AG04450 (cell line): ENCODE measurements at regions not wholly inside any gene's neighbourhood (a gene's known extent, or its start where the extent isn't known, plus 50 kb on each side); places are given as distances from the start of the nearest gene placed in this dataset.

Source experiments
- CTCF ChIA-PET: fragments of 300-600, 350-600 bp; formaldehyde crosslinking; extraction: SDS; loops from one replicate; lab custom pipeline; 2022; ENCODE audit warnings: antibody characterized with exemption, inconsistent platforms; lab: Charles Lee
- POLR2A ChIA-PET: fragments of 350-600 bp; formaldehyde crosslinking; extraction: SDS; loops from one replicate; lab custom pipeline; 2021; ENCODE audit warnings: antibody characterized with exemption, inconsistent platforms; lab: Yijun Ruan, JAX
- DNase-seq: peaks from one replicate; pipeline ENCODE4 v3.0.0-alpha.2; 2011; ENCODE audit warnings: low read depth, low spot score
- H3K27ac ChIP-seq: one replicate; pipeline ENCODE4 v1.5.1; 2012; ENCODE audit warnings: low read depth, low read length, control low read depth
- H3K27me3 ChIP-seq: one replicate; pipeline ENCODE4 v1.6.0; 2012; ENCODE audit warnings: low read length; ENCODE audit not compliant: control insufficient read depth, insufficient read depth
- H3K4me3 ChIP-seq: 2 replicates; pipeline ENCODE4 v1.5.1; 2011; ENCODE audit warnings: mild to moderate bottlenecking, low read depth, low read length, control low read depth
- H3K9me3 ChIP-seq: 2 replicates; pipeline ENCODE4 v1.5.1; 2012; ENCODE audit warnings: low read length; ENCODE audit not compliant: control insufficient read depth, insufficient read depth
- TF ChIP-seq, protein P1 (sequence below): IDR thresholded peaks from 2 replicates; pipeline ENCODE4 v1.5.1; 2011; ENCODE audit warnings: low read depth, low read length, control low read depth, inconsistent platforms

DNA sequence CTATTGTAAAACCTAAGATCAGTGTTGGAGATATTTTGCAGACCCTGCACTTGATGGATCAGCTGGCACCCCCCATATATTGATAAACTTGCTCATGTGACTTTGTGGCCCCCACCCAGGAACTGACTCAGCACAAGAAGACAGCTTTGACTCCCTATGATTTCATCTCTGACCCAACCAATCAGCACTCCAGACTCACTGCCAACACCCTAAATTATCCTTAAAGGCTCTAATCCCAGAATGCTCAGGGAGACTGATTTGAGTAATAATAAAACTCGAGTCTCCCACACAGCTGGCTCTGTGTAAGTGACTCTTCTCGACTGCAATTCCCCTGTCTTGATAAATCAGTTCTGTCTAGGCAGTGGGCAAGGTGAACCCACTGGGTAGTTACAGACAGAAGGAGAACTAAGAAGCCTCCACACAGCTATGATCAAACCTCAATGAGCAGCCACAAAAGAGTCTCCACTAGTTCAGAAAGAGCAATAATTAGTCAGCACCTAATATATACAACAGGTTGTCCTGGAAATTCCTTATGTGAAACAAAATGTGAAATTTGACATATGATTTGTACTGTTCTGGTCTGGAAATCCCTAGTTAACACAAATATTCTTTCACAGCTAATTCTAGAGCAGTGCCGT lies 52.2 kb downstream of the ACTL7B start:
- Histone ChIP-seq H3K27me3 (peaks cover 2% of the 10 kb centered on the region), H3K27ac (no peak overlapping the region), H3K4me3 (no peak overlapping the region), H3K9me3 (no peaks in the 10 kb centered on the region)
- ChIA-PET CTCF (no interaction called here), POLR2A (no interaction called here)
- TF ChIP-seq, protein P1, sequence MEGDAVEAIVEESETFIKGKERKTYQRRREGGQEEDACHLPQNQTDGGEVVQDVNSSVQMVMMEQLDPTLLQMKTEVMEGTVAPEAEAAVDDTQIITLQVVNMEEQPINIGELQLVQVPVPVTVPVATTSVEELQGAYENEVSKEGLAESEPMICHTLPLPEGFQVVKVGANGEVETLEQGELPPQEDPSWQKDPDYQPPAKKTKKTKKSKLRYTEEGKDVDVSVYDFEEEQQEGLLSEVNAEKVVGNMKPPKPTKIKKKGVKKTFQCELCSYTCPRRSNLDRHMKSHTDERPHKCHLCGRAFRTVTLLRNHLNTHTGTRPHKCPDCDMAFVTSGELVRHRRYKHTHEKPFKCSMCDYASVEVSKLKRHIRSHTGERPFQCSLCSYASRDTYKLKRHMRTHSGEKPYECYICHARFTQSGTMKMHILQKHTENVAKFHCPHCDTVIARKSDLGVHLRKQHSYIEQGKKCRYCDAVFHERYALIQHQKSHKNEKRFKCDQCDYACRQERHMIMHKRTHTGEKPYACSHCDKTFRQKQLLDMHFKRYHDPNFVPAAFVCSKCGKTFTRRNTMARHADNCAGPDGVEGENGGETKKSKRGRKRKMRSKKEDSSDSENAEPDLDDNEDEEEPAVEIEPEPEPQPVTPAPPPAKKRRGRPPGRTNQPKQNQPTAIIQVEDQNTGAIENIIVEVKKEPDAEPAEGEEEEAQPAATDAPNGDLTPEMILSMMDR, result no peak
- DNase-seq, result no peak

DNA sequence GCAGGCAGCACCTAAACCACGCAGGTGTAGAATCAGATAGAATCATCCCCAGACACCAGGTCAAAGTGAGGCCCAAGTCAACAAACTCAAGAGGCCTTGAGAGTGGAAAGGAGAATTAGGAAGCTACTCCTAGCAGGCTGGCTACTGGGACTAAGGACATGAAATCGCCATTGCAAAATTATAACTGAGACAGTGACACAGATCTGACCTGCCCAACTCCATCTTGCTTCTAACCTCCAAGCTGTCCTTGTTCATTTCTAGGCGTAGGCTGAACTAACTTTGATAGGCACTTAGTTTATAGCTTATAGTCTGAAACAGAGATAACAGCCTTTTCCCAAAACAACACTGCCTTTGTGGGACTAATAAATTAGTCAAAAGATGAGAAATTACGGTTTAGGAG lies 52.8 kb downstream of the ACTL7B start:
- H3K4me3 ChIP-seq, result no peak overlapping the region
- POLR2A ChIA-PET, result no interaction called here
- CTCF ChIA-PET, result no interaction called here
- TF ChIP-seq, protein P1, result no peak
- no peak for DNase-seq
- H3K27ac ChIP-seq, result no peak overlapping the region
- no peaks in the 10 kb centered on the region for H3K9me3 ChIP-seq
- peaks cover 2% of the 10 kb centered on the region for H3K27me3 ChIP-seq

DNA sequence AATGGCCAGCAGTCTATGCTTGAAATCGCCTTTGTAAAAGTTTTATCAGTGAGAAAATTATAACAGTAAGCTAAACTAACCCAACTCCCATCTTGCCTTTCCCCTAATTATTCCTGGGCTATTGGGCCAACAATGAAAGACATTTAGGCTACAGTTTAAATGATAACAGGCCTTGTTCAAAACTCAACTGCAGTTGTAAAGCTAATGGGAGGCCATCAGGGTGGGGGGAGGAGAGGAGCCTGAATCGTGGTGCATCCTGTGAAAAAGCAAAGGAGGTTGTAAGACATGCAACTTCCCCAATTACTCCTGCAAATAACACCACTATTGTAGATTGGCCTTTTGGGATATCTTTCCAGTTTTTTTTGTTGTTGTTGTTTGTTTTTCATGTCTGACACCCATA lies 53.8 kb downstream of the ACTL7B start:
- Histone ChIP-seq H3K4me3 (no peak overlapping the region), H3K27ac (no peak overlapping the region), H3K27me3 (peaks cover 2% of the 10 kb centered on the region), H3K9me3 (no peaks in the 10 kb centered on the region)
- POLR2A ChIA-PET, result no interaction called here
- DNase-seq, result no peak
- CTCF ChIA-PET, result no interaction called here
- TF ChIP-seq, protein P1, result no peak

GRCh38 chr9:108800632-108801099 lies 55.1 kb downstream of the ACTL7B start:
- CTCF ChIA-PET, result no interaction called here
- H3K27ac ChIP-seq, result no peak overlapping the region
- peaks cover 2% of the 10 kb centered on the region for H3K27me3 ChIP-seq
- DNase-seq, result no peak
- H3K4me3 ChIP-seq, result no peak overlapping the region
- TF ChIP-seq, protein P1, result no peak
- H3K9me3 ChIP-seq, result no peaks in the 10 kb centered on the region
- POLR2A ChIA-PET, result no interaction called here

- Histone ChIP-seq H3K9me3 (no peaks in the 10 kb centered on the region), H3K27ac (no peak overlapping the region), H3K27me3 (no peaks in the 10 kb centered on the region), H3K4me3 (no peak overlapping the region)
- TF ChIP-seq, protein P1, result no peak
- ChIA-PET POLR2A (no interaction called here), CTCF (no interaction called here)
- DNase-seq, result no peak
These were observed 62.2 kb downstream of the ACTL7B start for GRCh38 chr9:108793573-108793972.
